Keratinocyte (primary cell): ENCODE measurements at regions not wholly inside any gene's neighbourhood (a gene's known extent, or its start where the extent isn't known, plus 50 kb on each side); places are given as distances from the start of the nearest gene placed in this dataset.

Experiments used
- DNase-seq: peaks from one replicate; pipeline ENCODE4 v3.0.0-alpha.2; 2011; ENCODE audit warnings: low read depth, missing footprints, low spot score
- FAIRE-seq: peaks from 2 replicates; lab custom pipeline; 2011; peaks lifted over from hg19 to GRCh38; lab: Jason Lieb, UNC
- H2AFZ ChIP-seq: 2 replicates; pipeline ENCODE4 v1.6.0; 2012; ENCODE audit warnings: low read length, control low read depth, inconsistent platforms; ENCODE audit not compliant: control insufficient read depth
- H3K27ac ChIP-seq: 2 replicates; pipeline ENCODE4 v1.5.1; 2011; ENCODE audit warnings: low read length; ENCODE audit not compliant: control insufficient read depth, insufficient read depth
- H3K27me3 ChIP-seq: 3 replicates; pipeline ENCODE4 v1.6.0; 2011; ENCODE audit warnings: low read length; ENCODE audit not compliant: control insufficient read depth, insufficient read depth; ENCODE audit errors: extremely low read depth
- H3K36me3 ChIP-seq, 2 experiments: 2 replicates in 1 of 2; 3 replicates in 1 of 2; pipeline ENCODE4 v1.5.1; 2011; ENCODE audit warnings: low read length in 2 of 2, mild to moderate bottlenecking in 1 of 2; ENCODE audit not compliant: control insufficient read depth in 2 of 2, insufficient read depth in 2 of 2; ENCODE audit errors: extremely low read depth in 1 of 2
- H3K4me1 ChIP-seq: 3 replicates; pipeline ENCODE4 v1.5.1; 2011; ENCODE audit warnings: low read length; ENCODE audit not compliant: control insufficient read depth, insufficient read depth; ENCODE audit errors: extremely low read depth
- H3K4me2 ChIP-seq: 3 replicates; pipeline ENCODE4 v1.6.0; 2011; ENCODE audit warnings: low read depth, low read length; ENCODE audit not compliant: control insufficient read depth, insufficient read depth; ENCODE audit errors: extremely low read depth
- H3K4me3 ChIP-seq, 3 experiments: fragments of 200-600 bp in 1 of 3; sonication (generic) in 1 of 3; 2 replicates in 2 of 3; 3 replicates in 1 of 3; pipeline ENCODE4 v1.5.1; 2011 to 2016; ENCODE audit warnings: low read length in 3 of 3, mild to moderate bottlenecking in 3 of 3, control low read depth in 2 of 3, inconsistent platforms in 1 of 3, low read depth in 1 of 3, mixed read lengths in 1 of 3, mixed run types in 1 of 3, moderate library complexity in 1 of 3; ENCODE audit not compliant: control insufficient read depth in 2 of 3, insufficient read depth in 2 of 3; ENCODE audit errors: extremely low read depth in 1 of 3
- H3K79me2 ChIP-seq: 2 replicates; pipeline ENCODE4 v1.6.0; 2012; ENCODE audit warnings: low read length; ENCODE audit not compliant: control insufficient read depth, insufficient read depth
- H3K9ac ChIP-seq: 3 replicates; pipeline ENCODE4 v1.6.0; 2011; ENCODE audit warnings: low read length; ENCODE audit not compliant: control insufficient read depth, insufficient read depth; ENCODE audit errors: extremely low read depth
- H3K9me1 ChIP-seq: 3 replicates; pipeline ENCODE4 v1.6.0; 2011; ENCODE audit warnings: low read length; ENCODE audit not compliant: control insufficient read depth, insufficient read depth; ENCODE audit errors: extremely low read depth
- H3K9me3 ChIP-seq: 2 replicates; pipeline ENCODE4 v1.5.1; 2012; ENCODE audit warnings: low read depth, low read length; ENCODE audit not compliant: control insufficient read depth
- H4K20me1 ChIP-seq: 3 replicates; pipeline ENCODE4 v1.6.0; 2011; ENCODE audit warnings: low read length; ENCODE audit not compliant: control insufficient read depth, insufficient read depth; ENCODE audit errors: extremely low read depth
- EZH2 ChIP-seq: IDR thresholded peaks from one replicate; pipeline ENCODE4 v1.6.1; 2012; ENCODE audit warnings: inconsistent platforms, mild to moderate bottlenecking, low read length, moderate library complexity
- dilution Hi-C: fragments of 300-500 bp; cut with MboI; formaldehyde crosslinking; loops from one replicate; pipeline ENCODE4 v1.7.0; 2020; ENCODE audit warnings: low sequenced_read_pairs; ENCODE audit not compliant: extremely low pct_ligation_motif_present
- TF ChIP-seq, protein P1 (sequence below), 3 experiments: IDR thresholded peaks in 1 of 3; conservative IDR thresholded peaks in 1 of 3; optimal IDR thresholded peaks in 1 of 3; 2 replicates in 2 of 3; 3 replicates in 1 of 3; pipeline versions ENCODE3 to v1.5.1; 2011; ENCODE audit warnings: low read length in 3 of 3, mild to moderate bottlenecking in 3 of 3, moderate library complexity in 2 of 3, control low read depth in 1 of 3, inconsistent platforms in 1 of 3; ENCODE audit not compliant: insufficient read depth in 2 of 3; ENCODE audit errors: extremely low read depth in 1 of 3

DNA sequence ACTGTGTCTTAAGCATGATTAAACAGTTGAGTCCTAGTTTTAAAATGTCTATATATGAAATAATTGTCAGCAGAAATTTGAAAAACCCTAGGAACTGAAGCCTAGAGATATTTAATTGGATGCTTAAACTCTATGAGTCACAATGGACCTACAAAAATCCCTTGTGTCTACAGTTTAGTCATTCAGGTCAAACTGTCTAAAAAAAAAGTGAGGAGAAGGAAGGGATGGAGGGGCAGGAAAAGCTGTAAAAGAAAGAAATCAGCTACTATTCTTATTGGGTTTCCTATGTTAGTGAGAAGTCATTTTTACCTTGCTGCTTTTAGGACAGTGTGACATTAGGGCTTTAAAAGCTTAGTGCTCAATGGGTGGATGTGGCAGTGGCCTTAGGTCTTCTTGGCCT is 406.1 kb upstream of the FZD8 start:
- Histone ChIP-seq H3K9me1 (no peaks in the 10 kb centered on the region), H3K4me2 (no peak overlapping the region), H3K36me3 (no peaks in the 10 kb centered on the region), H3K4me1 (no peaks in the 10 kb centered on the region), H4K20me1 (no peaks in the 10 kb centered on the region), H3K9ac (no peak overlapping the region), H3K27ac (no peak overlapping the region), H3K27me3 (no peaks in the 10 kb centered on the region), H3K4me3 (no peak overlapping the region), H3K9me3 (no peaks in the 10 kb centered on the region), H3K79me2 (no peaks in the 10 kb centered on the region), H2AFZ (no peak overlapping the region)
- dilution Hi-C loops = no loop called here
- FAIRE-seq = no peak
- TF ChIP-seq, protein P1, sequence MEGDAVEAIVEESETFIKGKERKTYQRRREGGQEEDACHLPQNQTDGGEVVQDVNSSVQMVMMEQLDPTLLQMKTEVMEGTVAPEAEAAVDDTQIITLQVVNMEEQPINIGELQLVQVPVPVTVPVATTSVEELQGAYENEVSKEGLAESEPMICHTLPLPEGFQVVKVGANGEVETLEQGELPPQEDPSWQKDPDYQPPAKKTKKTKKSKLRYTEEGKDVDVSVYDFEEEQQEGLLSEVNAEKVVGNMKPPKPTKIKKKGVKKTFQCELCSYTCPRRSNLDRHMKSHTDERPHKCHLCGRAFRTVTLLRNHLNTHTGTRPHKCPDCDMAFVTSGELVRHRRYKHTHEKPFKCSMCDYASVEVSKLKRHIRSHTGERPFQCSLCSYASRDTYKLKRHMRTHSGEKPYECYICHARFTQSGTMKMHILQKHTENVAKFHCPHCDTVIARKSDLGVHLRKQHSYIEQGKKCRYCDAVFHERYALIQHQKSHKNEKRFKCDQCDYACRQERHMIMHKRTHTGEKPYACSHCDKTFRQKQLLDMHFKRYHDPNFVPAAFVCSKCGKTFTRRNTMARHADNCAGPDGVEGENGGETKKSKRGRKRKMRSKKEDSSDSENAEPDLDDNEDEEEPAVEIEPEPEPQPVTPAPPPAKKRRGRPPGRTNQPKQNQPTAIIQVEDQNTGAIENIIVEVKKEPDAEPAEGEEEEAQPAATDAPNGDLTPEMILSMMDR (optimal IDR thresholded peaks at IDR 0.05 in 1 of 3, IDR thresholded peaks at IDR 0.05 in 1 of 3, conservative IDR thresholded peaks at IDR 0.05 in 1 of 3; ENCODE audit: extremely low read depth in 1 of 3, insufficient read depth in 2 of 3, low read length in 3 of 3) = no peak
- no peak for TF ChIP-seq EZH2
- DNase-seq = no peak

DNA sequence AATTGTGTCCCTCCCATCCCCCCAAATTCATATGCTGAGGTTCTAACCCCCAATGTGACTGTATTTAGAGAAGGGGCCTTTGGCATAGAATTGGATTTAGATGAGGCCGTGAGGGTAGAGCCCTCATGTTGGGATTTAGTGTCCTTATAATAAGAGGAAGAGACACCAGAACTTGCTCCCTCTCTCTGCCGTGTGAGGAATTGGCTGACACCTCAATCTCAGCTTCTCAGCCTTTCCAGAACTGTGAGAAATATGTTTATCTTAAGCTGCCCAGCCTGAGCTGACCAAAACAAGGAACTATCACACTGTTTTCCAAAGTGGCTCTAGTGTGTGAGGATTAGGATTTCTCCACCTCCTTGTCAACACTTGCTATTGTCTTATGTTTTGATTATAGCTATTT is 400.0 kb upstream of the FZD8 start:
- Histone ChIP-seq H3K4me2 (no peak overlapping the region), H3K4me3 (no peak overlapping the region), H3K9ac (no peak overlapping the region), H3K9me1 (no peaks in the 10 kb centered on the region), H3K36me3 (no peaks in the 10 kb centered on the region), H3K27me3 (peaks cover 4% of the 10 kb centered on the region), H2AFZ (no peak overlapping the region), H3K79me2 (no peaks in the 10 kb centered on the region), H4K20me1 (no peaks in the 10 kb centered on the region), H3K9me3 (no peaks in the 10 kb centered on the region), H3K27ac (no peak overlapping the region), H3K4me1 (no peaks in the 10 kb centered on the region)
- DNase-seq = no peak
- TF ChIP-seq EZH2 = no peak
- TF ChIP-seq, protein P1 (optimal IDR thresholded peaks at IDR 0.05 in 1 of 3, IDR thresholded peaks at IDR 0.05 in 1 of 3, conservative IDR thresholded peaks at IDR 0.05 in 1 of 3; ENCODE audit: extremely low read depth in 1 of 3, insufficient read depth in 2 of 3, low read length in 3 of 3) = peak in 1 of 3 experiments; percentile 4
- no peak for FAIRE-seq
- dilution Hi-C loops = no loop called here
